ENCODE measurements at regions not wholly inside any gene's neighbourhood (a gene's known extent, or its start where the extent isn't known, plus 50 kb on each side); places are given as distances from the start of the nearest gene placed in this dataset.

DNA sequence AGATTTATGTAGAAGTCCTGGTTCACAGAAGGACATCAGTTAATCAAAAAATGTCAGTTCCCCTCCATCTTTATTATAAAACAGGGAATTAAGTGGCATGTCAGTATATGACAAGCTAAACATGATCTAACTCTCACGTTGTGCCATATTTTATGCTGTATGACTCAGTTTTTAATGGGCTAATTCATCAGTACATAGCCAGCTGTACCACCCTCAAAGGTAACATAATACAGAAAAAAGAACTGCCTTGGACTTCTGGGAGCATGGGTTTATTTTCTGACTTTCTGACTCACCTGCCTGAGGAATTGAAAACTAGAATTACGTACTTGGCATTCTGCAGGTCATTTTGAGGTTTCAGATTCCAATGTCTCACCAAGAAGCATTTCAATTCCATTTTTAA lies 135.7 kb downstream of the CMPK2 start:
- no peaks in the 10 kb centered on the region for H3K36me3 Mint-ChIP-seq (ENCODE audit: low read depth)
- DNase-seq (ENCODE audit: low spot score): no peak
- H3K4me3 Mint-ChIP-seq (ENCODE audit: unreplicated experiment): no peak overlapping the region
- H3K27me3 Mint-ChIP-seq (ENCODE audit: low read depth): no peaks in the 10 kb centered on the region
- H3K4me1 Mint-ChIP-seq (ENCODE audit: low read depth): no peaks in the 10 kb centered on the region
- H3K27ac Mint-ChIP-seq (ENCODE audit: unreplicated experiment): no peak overlapping the region
- TF ChIP-seq, protein P1, sequence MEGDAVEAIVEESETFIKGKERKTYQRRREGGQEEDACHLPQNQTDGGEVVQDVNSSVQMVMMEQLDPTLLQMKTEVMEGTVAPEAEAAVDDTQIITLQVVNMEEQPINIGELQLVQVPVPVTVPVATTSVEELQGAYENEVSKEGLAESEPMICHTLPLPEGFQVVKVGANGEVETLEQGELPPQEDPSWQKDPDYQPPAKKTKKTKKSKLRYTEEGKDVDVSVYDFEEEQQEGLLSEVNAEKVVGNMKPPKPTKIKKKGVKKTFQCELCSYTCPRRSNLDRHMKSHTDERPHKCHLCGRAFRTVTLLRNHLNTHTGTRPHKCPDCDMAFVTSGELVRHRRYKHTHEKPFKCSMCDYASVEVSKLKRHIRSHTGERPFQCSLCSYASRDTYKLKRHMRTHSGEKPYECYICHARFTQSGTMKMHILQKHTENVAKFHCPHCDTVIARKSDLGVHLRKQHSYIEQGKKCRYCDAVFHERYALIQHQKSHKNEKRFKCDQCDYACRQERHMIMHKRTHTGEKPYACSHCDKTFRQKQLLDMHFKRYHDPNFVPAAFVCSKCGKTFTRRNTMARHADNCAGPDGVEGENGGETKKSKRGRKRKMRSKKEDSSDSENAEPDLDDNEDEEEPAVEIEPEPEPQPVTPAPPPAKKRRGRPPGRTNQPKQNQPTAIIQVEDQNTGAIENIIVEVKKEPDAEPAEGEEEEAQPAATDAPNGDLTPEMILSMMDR (IDR thresholded peaks at IDR 0.05): no peak
- peaks cover 10% of the 10 kb centered on the region for H3K9me3 Mint-ChIP-seq (ENCODE audit: low read depth)

GRCh38 chr2:6730649-6731532 lies 134.8 kb downstream of the CMPK2 start:
- TF ChIP-seq, protein P1 (IDR thresholded peaks at IDR 0.05): no peak
- Mint-ChIP-seq H3K4me1 (ENCODE audit: low read depth) (peaks cover 4% of the 10 kb centered on the region), H3K27ac (ENCODE audit: unreplicated experiment) (no peak overlapping the region), H3K27me3 (ENCODE audit: low read depth) (no peaks in the 10 kb centered on the region), H3K9me3 (ENCODE audit: low read depth) (peaks cover 10% of the 10 kb centered on the region), H3K36me3 (ENCODE audit: low read depth) (no peaks in the 10 kb centered on the region), H3K4me3 (ENCODE audit: unreplicated experiment) (no peak overlapping the region)
- no peak for DNase-seq (ENCODE audit: low spot score)

- peaks cover 4% of the 10 kb centered on the region for H3K4me1 Mint-ChIP-seq (ENCODE audit: low read depth)
- TF ChIP-seq, protein P1 (IDR thresholded peaks at IDR 0.05): no peak
- no peak overlapping the region for H3K27ac Mint-ChIP-seq (ENCODE audit: unreplicated experiment)
- H3K36me3 Mint-ChIP-seq (ENCODE audit: low read depth): no peaks in the 10 kb centered on the region
- H3K9me3 Mint-ChIP-seq (ENCODE audit: low read depth): no peaks in the 10 kb centered on the region
- no peaks in the 10 kb centered on the region for H3K27me3 Mint-ChIP-seq (ENCODE audit: low read depth)
- no peak overlapping the region for H3K4me3 Mint-ChIP-seq (ENCODE audit: unreplicated experiment)
- DNase-seq (ENCODE audit: low spot score): no peak
Measured at GRCh38 chr2:6739547-6739946, 126.2 kb downstream of the CMPK2 start.

DNA sequence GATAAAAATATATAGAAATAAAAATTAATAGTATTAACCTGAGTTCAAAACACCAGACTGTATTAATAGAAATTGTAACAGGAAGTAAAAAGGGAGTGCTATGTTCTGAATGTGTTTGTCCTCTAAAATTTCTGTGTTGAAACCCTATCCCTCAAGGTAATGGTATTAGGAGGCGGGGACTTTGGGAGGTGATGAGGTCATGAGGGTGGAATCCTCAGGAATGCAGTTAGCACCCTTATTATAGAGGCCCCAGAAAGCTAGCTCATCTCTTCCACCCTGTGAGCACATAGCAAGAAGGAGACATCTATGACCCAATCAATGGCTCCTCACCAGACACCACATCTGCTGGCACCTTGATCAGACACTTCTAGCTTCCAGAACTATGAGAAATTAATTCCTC lies 124.5 kb downstream of the CMPK2 start:
- TF ChIP-seq, protein P1 (IDR thresholded peaks at IDR 0.05): no peak
- Mint-ChIP-seq H3K27ac (ENCODE audit: unreplicated experiment) (no peak overlapping the region), H3K4me1 (ENCODE audit: low read depth) (no peaks in the 10 kb centered on the region), H3K9me3 (ENCODE audit: low read depth) (no peaks in the 10 kb centered on the region), H3K36me3 (ENCODE audit: low read depth) (no peaks in the 10 kb centered on the region), H3K27me3 (ENCODE audit: low read depth) (peaks cover 2% of the 10 kb centered on the region), H3K4me3 (ENCODE audit: unreplicated experiment) (no peak overlapping the region)
- DNase-seq (ENCODE audit: low spot score): no peak

GRCh38 chr2:6744038-6744437 lies 121.7 kb downstream of the CMPK2 start:
- Mint-ChIP-seq H3K27ac (ENCODE audit: unreplicated experiment) (no peak overlapping the region), H3K27me3 (ENCODE audit: low read depth) (peaks cover 3% of the 10 kb centered on the region), H3K4me3 (ENCODE audit: unreplicated experiment) (no peak overlapping the region), H3K9me3 (ENCODE audit: low read depth) (no peaks in the 10 kb centered on the region), H3K4me1 (ENCODE audit: low read depth) (no peaks in the 10 kb centered on the region), H3K36me3 (ENCODE audit: low read depth) (peaks cover 1% of the 10 kb centered on the region)
- no peak for DNase-seq (ENCODE audit: low spot score)
- TF ChIP-seq, protein P1 (IDR thresholded peaks at IDR 0.05): no peak

All from chondrocyte (in vitro differentiated cells).